ENCODE measurements at regions not wholly inside any gene's neighbourhood (a gene's known extent, or its start where the extent isn't known, plus 50 kb on each side); places are given as distances from the start of the nearest gene placed in this dataset.

DNA sequence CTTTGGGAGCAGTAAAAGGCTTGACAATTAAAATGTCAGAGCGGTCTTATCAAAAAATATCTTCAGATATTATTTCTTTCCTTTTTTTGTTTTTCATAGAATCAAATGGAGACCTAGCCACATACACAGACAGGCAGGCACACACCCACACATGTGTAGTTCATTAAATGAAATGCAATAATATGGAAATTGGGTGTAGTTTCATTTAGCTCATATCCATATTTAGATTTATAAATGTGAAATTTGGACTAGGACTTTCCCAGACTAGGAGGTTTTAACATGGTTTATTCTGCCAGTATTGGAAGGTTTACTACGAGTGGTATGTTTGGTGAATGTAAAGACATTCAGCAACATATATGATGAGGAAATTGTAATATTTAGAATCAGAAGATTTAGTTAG lies 277.7 kb upstream of the NT5E start:
- TF ChIP-seq RAD21 (IDR thresholded peaks at IDR 0.05) (no peak), CTCF (IDR thresholded peaks at IDR 0.05; ENCODE audit: low read depth, low read length, missing input control) (no peak), REST (IDR thresholded peaks at IDR 0.05) (no peak), JUND (IDR thresholded peaks at IDR 0.05) (no peak), RXRA (IDR thresholded peaks at IDR 0.05) (no peak), EGR1 (IDR thresholded peaks at IDR 0.05; ENCODE audit: low read depth in 2 of 2) (no peak), TAF1 (conservative IDR thresholded peaks at IDR 0.05) (no peak), GABPA (IDR thresholded peaks at IDR 0.05 in 1 of 2, conservative IDR thresholded peaks at IDR 0.05 in 1 of 2) (no peak), HNF4G (IDR thresholded peaks at IDR 0.05) (no peak), NR2F2 (IDR thresholded peaks at IDR 0.05) (no peak), YY1 (IDR thresholded peaks at IDR 0.05) (no peak), SP1 (IDR thresholded peaks at IDR 0.05) (no peak)
- TF ChIP-seq, protein P1, sequence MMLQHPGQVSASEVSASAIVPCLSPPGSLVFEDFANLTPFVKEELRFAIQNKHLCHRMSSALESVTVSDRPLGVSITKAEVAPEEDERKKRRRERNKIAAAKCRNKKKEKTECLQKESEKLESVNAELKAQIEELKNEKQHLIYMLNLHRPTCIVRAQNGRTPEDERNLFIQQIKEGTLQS (IDR thresholded peaks at IDR 0.05) = no peak
- TF ChIP-seq, protein P2, sequence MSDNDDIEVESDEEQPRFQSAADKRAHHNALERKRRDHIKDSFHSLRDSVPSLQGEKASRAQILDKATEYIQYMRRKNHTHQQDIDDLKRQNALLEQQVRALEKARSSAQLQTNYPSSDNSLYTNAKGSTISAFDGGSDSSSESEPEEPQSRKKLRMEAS (IDR thresholded peaks at IDR 0.05) = no peak
